NCI-H146 treated with DMSO at 0.1 percent for 48 hours (cell line): ENCODE measurements at regions not wholly inside any gene's neighbourhood (a gene's known extent, or its start where the extent isn't known, plus 50 kb on each side); places are given as distances from the start of the nearest gene placed in this dataset.

Experiments used
- DNase-seq: peaks from one replicate; lab custom pipeline; 2025; ENCODE audit not compliant: unreplicated experiment; lab: John Stamatoyannopoulos, UW

GRCh38 chr6:22804620-22805261 is 235.4 kb downstream of the HDGFL1 start:
- DNase-seq = no peak

- DNase-seq = no peak
Measured at GRCh38 chr6:22807261-22807660, 237.9 kb downstream of the HDGFL1 start.

- no peak for DNase-seq
Measured at GRCh38 chr6:22807818-22808217, 238.5 kb downstream of the HDGFL1 start.

GRCh38 chr6:22808466-22808865 is 239.1 kb downstream of the HDGFL1 start:
- no peak for DNase-seq

- no peak for DNase-seq
Measured at GRCh38 chr6:22809370-22809769, 240.0 kb downstream of the HDGFL1 start.

- DNase-seq = no peak
Measured at GRCh38 chr6:22819209-22819608, 249.8 kb downstream of the HDGFL1 start.

GRCh38 chr6:22821664-22822320 is 252.4 kb downstream of the HDGFL1 start:
- DNase-seq = no peak

GRCh38 chr6:22825210-22825609 is 255.8 kb downstream of the HDGFL1 start:
- DNase-seq = no peak

GRCh38 chr6:22826961-22827360 is 257.6 kb downstream of the HDGFL1 start:
- DNase-seq = no peak

GRCh38 chr6:22827760-22828159 is 258.4 kb downstream of the HDGFL1 start:
- no peak for DNase-seq

- DNase-seq = no peak
Measured at GRCh38 chr6:22828179-22829062, 259.1 kb downstream of the HDGFL1 start.

GRCh38 chr6:22829070-22829469 is 259.7 kb downstream of the HDGFL1 start:
- no peak for DNase-seq

- DNase-seq = no peak
Measured at GRCh38 chr6:22830463-22830862, 261.1 kb downstream of the HDGFL1 start.

GRCh38 chr6:22833191-22833590 is 263.8 kb downstream of the HDGFL1 start:
- no peak for DNase-seq

GRCh38 chr6:22838345-22838744 is 269.0 kb downstream of the HDGFL1 start:
- DNase-seq = no peak

GRCh38 chr6:22845467-22845866 is 276.1 kb downstream of the HDGFL1 start:
- DNase-seq = no peak

GRCh38 chr6:22848121-22848520 is 278.8 kb downstream of the HDGFL1 start:
- DNase-seq = no peak

- DNase-seq = no peak
Measured at GRCh38 chr6:22849921-22850320, 280.6 kb downstream of the HDGFL1 start.

GRCh38 chr6:22852101-22852500 is 282.7 kb downstream of the HDGFL1 start:
- no peak for DNase-seq

- no peak for DNase-seq
Measured at GRCh38 chr6:22873513-22874136, 304.3 kb downstream of the HDGFL1 start.

GRCh38 chr6:22875845-22876244 is 306.5 kb downstream of the HDGFL1 start:
- no peak for DNase-seq

GRCh38 chr6:22878324-22878701 is 308.9 kb downstream of the HDGFL1 start:
- no peak for DNase-seq
